ENCODE measurements at regions not wholly inside any gene's neighbourhood (a gene's known extent, or its start where the extent isn't known, plus 50 kb on each side); places are given as distances from the start of the nearest gene placed in this dataset.

GRCh38 chr22:27686534-27686933, 115.0 kb downstream of the MN1 start:
- TF ChIP-seq, protein P1, sequence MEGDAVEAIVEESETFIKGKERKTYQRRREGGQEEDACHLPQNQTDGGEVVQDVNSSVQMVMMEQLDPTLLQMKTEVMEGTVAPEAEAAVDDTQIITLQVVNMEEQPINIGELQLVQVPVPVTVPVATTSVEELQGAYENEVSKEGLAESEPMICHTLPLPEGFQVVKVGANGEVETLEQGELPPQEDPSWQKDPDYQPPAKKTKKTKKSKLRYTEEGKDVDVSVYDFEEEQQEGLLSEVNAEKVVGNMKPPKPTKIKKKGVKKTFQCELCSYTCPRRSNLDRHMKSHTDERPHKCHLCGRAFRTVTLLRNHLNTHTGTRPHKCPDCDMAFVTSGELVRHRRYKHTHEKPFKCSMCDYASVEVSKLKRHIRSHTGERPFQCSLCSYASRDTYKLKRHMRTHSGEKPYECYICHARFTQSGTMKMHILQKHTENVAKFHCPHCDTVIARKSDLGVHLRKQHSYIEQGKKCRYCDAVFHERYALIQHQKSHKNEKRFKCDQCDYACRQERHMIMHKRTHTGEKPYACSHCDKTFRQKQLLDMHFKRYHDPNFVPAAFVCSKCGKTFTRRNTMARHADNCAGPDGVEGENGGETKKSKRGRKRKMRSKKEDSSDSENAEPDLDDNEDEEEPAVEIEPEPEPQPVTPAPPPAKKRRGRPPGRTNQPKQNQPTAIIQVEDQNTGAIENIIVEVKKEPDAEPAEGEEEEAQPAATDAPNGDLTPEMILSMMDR (IDR thresholded peaks at IDR 0.05; ENCODE audit: low read length), result no peak
- TF ChIP-seq EZH2 (optimal IDR thresholded peaks at IDR 0.05; ENCODE audit: low read depth, low read length), result no peak
- TF ChIP-seq EZH2phosphoT487 (IDR thresholded peaks at IDR 0.05; ENCODE audit: low read length), result no peak

Data from MM.1S (cell line).